Adrenal gland (tissue), 5 donors: ENCODE measurements at regions not wholly inside any gene's neighbourhood (a gene's known extent, or its start where the extent isn't known, plus 50 kb on each side); places are given as distances from the start of the nearest gene placed in this dataset.
"Not testable (repeated sequence)": the region's sequence is repeated elsewhere in the genome, so short reads cannot be mapped to it uniquely, and the experiment has no call there.

ENCODE experiments used
- CTCF ChIP-seq, 6 experiments: fragments of 450-650 bp in 4 of 6; fragments of 200-600 bp in 2 of 6; sonication (generic) in 1 of 6; IDR thresholded peaks; 1 replicate in 5 of 6; 2 replicates in 1 of 6; pipeline versions ENCODE4 v1.5.1 to v1.8.0; 2016 to 2021; ENCODE audit warnings: antibody characterized with exemption in 6 of 6, mild to moderate bottlenecking in 2 of 6, moderate library complexity in 1 of 6
- POLR2A ChIP-seq, 2 donors: fragments of 450-650 bp; IDR thresholded peaks; one replicate each; pipeline ENCODE4 v1.6.1; 2017; ENCODE audit warnings: antibody characterized with exemption in 2 of 2, mild to moderate bottlenecking in 2 of 2, moderate library complexity in 1 of 2
- donor health status: DM: no; HTN: no; CAD: no.

GRCh38 chr1:143863901-143864520 lies 107.8 kb downstream of the FAM72C start:
- TF ChIP-seq CTCF, POLR2A (IDR thresholded peaks at IDR 0.05): not testable (repeated sequence)
